DMS79 treated with DMSO at 0.1 percent for 48 hours (cell line): ENCODE measurements at regions not wholly inside any gene's neighbourhood (a gene's known extent, or its start where the extent isn't known, plus 50 kb on each side); places are given as distances from the start of the nearest gene placed in this dataset.

Experiments used
- DNase-seq: peaks from one replicate; lab custom pipeline; 2025; lab: John Stamatoyannopoulos, UW

DNA sequence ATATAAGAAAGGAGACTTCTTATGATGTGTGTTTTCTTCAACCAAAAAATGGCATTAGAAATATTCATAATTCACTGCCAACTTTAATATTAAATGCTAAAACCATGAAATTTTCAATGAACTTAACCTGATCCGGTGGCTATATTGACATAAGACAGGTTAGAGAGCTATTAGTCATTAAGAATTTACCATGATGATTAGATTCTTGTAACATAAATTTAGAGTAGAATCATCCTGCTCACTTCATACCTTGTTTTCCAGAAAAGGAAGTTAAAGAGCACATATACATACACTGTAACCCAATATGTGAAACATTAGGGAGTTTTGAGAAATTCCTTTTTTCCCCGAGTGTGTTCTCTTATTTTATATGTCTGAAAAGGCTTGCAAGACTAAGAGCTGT lies 430.3 kb upstream of the SEMA3A start:
- DNase-seq, result no peak

DNA sequence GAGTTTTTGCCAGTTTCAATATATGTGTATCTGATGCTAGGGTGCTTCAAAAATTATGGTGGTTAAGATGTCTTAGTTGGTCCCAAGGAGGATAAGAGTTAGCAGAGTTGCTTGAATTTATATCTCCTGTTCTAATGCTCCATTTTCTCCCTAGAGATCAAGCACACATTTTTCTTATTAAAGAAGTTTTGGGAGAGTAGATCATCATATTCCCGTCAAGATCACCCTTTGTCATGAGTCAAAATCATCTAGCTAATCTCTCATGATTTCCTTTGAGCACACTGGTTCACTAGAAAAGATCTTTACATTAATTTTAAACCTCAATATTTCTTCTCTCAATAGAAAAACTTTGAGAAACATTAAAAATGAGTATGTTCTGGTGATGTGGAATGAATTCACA lies 429.9 kb upstream of the SEMA3A start:
- DNase-seq, result no peak

DNA sequence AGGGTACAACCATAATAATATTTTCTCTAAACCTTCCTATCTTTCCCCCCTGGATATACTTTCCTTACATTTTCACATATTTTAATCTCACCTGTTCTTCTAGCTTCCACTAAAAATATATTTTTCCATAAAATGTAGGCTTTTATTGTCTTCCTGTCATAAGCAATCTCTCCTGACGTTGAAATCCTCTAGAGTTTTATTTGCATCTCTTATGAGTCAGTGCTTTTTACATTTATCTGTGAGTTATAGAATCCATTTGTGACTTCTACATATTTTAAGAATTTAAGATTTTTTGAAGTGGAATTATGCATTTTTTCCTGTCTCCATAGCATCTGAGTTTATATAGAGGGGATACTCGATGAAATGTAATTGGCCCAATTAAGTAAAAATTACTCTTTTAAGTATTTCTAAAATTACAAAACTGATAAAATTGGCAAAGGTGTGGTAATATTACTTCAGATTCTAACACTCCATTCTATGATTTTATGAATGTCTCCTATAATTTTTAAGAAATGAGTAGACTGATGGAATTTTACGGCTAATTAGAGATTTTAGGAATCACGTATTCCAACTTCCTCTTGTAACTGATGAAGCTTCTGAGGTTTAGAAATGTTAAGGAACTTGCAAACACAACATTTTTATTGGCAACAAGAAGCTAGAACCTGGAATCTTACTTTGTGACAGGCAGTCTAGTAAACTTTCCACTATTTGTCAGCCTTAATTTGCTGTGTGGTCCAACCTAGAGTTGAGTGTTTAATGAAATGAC lies 422.9 kb upstream of the SEMA3A start:
- no peak for DNase-seq

DNA sequence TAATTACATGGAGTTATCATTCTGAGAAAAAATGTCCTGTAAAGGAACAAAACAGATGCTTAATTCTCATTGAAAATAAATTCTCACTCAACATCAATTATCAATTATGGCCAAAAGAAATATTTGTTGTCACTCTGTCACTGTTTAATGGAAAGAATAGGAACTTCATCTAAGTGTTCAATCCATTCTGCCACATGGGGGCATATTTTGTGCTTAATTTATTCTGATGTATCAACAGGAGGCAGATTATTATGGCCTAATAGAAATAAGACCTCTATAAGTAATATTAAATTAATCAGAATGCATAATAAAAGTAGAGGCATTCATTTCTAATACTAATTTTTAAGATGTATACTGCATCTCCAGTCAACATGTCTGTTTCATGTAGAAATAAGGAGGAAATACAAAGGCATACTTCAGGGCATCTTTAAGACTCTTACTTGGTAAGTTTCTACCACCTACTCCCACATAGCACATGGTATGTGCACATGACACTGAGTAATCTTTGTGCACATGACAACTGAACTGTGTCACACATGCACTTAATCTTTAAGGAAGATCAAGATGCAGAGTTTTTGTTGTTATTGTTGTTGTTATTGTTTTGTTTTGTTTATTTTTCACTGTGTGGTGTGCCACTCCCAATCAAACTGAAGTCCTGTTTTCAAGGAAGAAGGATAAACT lies 420.4 kb upstream of the SEMA3A start:
- no peak for DNase-seq

DNA sequence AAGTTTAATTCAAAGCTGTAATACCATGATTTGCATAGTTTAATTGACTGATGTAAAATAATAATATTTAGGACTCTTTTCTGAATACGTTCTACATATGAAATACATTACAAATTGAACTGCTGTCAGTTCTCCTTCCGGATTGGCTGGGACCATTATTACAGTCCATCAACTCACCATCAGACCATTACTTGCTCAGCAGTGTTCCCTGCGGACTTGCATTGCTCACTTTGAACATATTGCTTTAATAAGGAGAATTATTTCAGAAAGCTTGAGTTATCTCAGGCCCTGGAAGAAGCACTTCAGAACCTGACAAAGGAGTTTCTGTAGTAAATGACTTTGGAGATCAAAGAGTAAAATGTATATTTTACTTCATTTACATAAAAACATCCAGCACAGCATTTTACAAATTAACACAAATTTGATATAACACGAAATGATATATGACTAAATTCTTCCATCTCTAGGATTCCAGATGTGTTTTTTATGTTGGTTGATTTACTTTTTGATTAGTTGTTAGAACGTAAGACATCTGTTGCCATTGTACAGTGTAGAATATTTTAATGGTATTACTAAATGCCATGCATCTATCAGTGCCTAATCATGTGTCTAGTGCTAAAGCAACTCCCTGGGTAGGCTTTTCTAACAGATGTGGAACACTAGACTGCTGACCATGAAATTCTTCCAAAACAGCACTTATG lies 418.5 kb upstream of the SEMA3A start:
- DNase-seq, result no peak

DNA sequence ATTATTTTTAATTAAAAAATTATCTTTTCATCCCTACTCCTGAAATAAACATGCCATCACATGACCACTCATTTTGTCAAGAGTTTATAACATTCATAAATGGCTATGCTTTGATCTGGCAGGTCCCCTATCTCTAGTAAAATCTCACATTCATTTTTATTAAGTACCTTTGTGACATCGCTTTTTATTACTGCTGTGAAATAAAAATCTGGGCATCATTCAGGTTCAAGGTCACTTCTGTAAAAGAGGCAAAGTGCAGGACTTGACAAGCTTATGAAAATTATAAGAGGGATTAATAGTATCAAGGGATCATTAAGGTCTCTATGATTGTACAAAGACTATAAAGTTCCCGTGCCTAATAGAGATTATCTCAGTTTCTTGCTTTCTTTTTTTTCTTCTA lies 416.8 kb upstream of the SEMA3A start:
- peak; percentile 58 for DNase-seq

DNA sequence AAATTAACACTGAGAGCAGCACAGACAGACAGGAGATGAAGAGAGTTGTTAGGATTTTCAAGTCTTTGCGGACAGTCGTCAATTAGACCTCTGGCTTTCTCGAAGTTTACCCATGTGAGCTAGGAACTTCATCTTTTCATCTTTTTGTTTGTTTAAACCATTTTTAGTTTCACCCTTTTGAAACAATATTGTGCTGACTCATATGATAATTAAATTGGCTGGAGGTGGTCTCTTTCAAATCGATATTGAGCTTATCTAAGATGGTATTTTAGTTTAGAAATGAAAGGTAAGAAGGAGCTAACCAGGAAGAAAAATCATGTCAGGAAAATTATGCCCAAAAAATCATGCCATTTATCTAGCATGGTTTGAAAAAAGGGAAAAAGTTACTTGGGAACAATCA lies 415.8 kb upstream of the SEMA3A start:
- no peak for DNase-seq

DNA sequence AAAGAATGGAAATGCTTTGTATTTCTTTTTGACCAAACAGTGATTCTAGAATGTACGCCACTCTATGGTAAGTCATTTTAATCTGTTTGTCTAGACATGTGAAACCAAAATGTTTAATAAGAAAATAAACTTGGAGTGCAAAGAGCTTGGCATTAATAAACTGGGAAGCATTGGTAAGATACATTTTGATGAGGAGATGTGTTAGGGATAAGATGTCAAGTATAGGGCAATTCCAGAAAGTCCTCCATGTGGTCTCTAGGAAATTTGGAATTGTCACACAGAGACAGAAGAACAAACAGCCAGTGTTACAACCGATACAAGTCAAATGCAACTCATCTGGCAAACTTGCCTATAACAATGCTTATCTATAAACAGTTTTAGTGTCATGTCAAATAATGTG lies 410.7 kb upstream of the SEMA3A start:
- DNase-seq, result no peak

DNA sequence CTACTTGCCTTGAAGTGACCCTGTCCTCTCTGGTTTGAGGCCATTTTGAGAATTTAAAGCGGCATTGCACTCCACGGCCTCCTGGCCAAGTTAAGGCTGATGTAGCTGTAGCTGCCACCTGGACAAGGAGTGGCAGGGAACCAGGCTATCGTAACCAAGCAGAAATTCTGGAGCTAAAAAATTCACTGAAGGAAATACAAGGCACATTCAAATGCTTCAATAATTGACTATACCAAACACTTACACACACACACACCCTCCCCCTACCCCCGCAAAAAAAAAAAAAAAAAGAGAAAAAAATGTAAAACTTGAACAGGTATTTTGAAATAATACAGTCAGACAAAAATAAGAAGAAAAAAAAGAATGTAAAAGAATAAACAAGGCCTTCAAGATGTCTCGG lies 409.0 kb upstream of the SEMA3A start:
- no peak for DNase-seq

DNA sequence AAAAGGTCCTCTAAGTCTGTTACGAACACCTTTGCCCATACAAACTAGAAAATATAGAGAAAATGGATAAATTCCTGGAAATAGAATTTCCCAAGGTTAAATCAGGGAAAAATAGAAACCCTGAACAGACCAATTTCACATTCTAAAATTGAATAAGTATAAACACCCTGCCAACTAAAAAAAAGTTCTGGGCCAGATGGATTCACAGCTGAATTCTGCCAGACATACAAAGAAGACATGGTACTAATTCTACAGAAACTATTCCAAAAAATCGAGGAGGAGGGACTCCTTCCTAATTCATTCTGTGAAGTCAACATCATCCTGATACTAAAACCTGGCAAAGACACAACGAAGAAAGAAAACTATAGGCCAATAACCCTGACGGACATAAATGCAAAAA lies 400.4 kb upstream of the SEMA3A start:
- no peak for DNase-seq

DNA sequence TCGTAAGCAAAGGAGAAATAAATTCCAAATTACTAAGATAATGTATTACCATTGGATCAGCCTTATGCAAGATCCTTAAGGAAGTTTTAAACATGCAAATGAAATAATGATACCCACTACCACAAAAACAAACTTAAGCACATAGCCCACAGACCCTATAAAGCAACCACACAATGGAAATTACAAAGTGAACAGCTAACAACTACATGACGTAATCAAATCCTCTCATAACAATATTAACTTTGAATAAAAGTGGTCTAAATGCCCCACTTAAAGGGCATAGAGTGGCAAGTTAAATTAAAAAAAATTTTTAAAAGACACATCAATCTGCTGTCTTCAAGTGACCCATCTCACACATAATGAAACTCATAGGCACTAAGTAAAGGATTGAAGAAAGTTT lies 397.3 kb upstream of the SEMA3A start:
- no peak for DNase-seq

DNA sequence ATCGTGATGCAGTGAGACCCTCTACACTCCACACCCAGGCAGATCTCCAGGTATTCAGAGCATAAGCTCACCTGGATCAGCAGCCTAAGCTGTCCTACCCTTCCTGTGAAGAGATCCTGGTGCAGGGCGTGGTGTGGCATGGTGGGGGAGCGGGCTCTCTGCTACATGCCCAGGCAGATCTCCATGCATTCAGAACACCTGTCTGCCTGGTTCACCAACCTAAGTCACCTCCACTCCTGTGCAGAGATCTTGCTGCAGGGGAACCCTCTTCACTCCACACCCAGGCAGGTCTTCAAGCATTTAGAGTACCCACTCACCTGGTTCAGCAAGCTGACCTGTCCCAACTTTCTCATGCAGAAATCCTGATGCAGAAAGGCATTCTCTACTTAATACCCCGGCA lies 394.4 kb upstream of the SEMA3A start:
- no peak for DNase-seq

DNA sequence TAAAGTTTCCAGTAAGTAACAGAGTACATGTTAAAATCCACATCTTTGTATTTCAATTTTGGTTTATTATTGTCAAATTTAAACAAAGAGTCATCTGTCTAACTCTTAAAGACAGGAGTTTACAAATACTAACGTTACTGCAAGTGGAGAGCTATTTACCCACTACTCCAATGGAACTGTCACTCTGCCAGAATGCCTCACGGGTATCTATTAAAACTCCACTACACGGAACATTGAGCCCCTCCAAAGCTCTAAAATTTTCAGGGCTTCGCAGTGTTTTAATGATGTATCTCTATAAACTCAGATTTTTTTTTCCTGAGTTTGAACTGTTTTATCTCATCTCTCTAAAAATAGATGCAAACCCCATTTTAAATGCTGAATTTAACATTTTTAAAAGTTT lies 388.7 kb upstream of the SEMA3A start:
- DNase-seq, result no peak

DNA sequence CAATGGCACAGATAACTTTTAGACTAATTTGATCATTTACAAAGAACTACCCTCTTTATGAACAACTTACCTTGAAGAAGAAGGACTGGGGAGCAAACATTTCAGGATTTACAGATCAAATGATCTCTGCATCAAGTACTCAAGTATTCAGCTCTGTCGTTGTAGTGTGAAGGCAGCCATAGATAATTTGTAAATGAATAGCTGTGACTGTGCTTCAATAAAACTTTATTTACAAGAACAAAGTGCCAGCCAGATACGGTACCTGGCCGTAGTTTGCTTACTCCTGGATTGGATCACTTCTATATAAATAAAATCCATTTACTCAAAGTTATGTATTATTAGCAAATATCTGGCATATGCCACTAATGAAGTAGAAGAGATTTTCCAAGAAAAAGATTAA lies 388.2 kb upstream of the SEMA3A start:
- no peak for DNase-seq

DNA sequence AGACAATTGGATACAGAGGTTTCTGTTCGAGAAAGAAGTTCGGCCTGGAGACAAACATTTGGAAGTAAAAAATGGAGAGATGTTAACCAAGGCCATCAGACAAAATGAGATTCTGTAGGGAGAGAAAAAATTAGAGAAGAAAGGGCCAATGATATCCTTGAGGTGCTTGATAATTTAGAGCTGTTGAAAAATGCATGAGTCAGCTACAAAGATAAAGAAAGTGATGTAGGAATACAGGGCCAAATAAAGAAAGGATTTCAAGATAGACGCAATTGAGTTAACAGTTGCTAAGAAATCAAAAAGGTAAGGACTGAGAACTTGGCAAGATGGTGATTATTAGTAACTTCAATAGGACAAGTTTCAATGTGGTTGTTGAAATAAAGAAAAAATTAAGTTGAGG lies 384.2 kb upstream of the SEMA3A start:
- DNase-seq, result no peak

DNA sequence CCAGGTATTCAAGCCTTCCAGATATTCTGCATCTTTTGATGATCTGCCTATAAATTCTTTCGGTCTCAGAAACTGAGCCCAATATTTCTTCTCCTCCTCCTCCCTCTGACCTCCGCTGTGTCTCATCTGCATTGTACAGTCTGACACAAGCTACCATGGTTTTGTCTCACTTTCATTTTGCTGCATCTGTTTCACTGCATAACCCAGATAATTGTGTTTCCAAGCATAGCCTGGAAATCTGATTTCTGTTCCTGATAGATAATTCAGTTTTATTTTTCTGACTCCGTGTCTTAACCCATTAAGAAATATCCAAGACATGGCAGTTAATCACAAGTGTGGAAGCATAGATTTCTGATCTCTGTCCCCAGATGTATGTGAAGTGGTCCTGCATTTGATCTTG lies 374.2 kb upstream of the SEMA3A start:
- no peak for DNase-seq

DNA sequence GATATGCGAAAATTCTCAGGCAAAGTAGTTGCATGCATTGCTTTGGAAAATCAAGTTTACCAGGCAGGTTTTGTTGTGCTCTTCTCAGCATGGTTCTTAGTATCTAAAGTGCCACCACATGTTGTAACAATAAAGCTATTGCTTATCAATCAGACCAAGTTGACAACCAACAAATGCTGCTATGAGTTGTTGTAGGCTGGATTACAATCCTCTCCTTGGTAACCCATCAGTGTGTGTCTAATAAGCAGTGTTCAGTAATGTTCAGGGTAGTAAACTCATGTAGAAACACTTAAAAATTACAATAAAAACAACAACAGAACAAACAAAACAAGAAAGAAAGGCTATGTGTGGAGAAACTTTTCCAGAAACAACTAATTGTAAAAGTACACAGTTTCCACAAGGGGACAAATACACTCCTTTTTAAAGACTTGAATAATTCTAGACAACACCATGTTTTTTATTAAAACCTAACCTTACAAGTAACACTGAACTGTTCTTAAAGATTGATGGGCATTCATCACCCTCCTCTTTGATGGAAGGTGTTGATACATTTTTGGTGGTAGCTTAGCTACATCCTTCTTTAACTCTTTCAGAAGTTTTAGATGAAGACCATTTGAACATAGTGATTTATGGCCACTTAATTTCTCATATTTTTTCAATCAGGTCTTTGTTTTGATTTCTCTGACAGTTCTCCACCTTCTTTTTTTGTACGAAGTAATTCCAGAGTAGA lies 370.9 kb upstream of the SEMA3A start:
- DNase-seq, result no peak

DNA sequence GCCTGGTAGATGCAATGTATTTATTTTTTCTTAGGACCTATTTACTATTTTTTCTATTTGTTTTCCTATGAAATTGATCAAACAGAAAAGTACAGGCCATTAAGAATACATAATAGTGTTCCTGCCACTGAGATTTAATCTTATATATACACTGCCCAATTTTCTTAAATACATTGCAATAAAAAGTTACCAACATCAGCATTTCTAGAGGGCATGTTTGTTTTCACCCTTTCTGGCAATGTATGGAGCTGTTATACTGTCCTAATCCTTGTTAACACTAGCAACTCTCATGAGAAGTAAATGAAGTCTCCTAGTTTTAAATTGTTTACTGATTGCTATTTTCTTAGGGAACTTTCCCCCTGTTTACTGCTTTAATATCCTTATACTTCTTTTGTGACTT lies 359.1 kb upstream of the SEMA3A start:
- DNase-seq, result no peak

DNA sequence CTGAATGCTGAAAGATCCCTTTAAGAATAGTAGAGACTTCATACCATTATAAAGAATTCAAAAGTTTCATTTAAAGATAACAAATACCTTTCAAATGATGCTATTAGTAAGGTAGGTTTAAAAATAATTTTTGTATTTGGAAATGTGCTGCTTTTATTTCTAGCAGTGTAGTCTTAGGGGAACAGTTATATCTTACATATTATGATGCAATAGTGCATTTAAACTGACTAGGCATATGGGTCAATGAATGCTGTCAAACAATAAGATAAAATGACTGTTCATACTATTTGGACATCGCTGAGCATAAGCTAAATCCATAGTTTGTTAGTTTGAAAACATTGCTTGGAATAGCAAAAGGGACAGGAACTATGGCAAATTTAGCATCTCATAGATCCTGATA lies 354.8 kb upstream of the SEMA3A start:
- DNase-seq, result no peak

DNA sequence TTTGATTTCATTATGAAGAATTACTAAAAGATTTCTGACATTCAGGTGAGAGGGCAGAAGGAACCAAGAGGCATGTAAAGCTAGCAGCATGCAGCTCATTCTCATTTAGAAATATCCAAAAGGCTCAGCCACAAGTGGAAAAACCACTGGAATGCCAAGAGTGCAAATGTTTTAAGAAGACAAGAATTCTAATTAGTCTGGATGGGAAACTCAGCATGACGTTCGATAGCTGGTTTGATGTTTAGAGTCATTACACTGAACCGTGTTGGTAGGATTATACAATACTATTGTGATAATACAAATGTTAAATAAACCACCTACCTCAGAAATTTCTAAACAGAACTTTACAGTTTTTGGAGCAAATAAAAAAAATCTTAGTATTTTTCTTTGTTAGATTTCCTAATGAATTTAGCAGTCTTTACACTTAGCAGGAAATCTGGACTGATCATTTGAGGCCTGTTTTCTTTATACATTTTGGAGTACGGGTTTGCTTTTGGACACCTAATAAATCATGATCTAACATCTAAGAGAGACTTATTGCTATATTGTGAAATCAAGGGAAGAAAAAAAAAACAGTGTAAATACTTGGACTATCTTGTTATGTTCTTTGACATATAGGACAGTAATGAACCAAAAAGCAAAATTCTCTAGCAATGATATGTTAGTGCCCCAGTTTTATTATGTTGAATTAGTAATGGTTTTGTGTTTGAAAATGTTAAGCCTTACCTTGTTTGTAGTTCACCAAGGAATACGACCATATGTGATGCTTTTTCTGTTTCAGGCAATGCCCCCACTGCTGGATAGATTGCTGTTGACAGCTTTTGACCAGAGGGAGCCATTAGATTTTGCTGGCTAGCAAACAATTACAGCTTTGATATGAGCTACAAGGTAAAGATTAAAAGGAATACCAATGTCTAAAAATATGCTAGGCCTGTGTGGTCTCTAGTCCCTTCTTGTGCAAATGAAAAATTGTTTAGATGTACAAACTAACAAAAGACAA lies 354.1 kb upstream of the SEMA3A start:
- no peak for DNase-seq

DNA sequence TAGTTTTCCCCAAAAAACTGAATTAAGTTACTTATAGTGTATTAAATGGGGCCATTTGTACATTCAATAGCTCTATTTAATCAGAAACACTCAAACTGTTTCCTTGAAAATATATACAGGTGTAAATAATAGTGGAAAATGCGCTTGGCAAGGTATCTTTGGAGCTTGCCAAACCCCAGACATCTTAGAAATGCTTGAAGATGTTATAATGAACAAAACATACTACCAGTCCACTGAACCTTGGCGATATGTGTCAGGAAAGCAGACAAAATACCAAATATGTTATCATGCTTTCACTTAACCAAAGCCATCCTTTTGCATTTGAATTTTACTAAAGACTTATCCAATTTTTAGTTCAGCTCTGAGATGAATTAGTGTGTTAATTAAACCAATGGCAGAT lies 352.7 kb upstream of the SEMA3A start:
- no peak for DNase-seq
